ENCODE measurements at regions not wholly inside any gene's neighbourhood (a gene's known extent, or its start where the extent isn't known, plus 50 kb on each side); places are given as distances from the start of the nearest gene placed in this dataset.

DNA sequence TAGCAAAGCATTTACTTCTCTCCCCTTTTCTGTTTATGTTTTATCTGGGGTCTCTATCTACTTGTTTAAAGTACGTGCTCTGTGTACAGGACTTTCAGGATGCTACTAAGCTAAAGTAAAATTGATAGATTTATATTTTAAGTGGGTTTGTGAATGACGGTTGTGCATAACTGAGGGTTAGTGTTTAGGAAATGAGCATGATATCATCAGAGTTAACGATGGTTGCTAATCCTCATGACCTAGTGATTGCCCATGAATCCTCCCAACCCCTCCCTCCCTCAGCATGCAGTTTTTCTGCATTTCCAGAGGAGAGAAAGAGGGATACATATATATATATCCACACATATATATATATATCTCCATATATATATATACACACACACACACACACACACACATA is 957.2 kb downstream of the TUSC7 start:
- no peak for ATAC-seq
- Histone ChIP-seq H3K4me3 (no peak overlapping the region), H3K4me1 (peaks cover 0 to 2% (median 0%) of the 10 kb centered on the region in 3 donors), H3K27ac (no peak overlapping the region), H3K9me3 (no peaks in the 10 kb centered on the region), H3K27me3 (no peaks in the 10 kb centered on the region), H3K36me3 (no peaks in the 10 kb centered on the region)
- WGBS, 2 donors (ENCODE audit: low coverage in 1 of 2): 59 to 87% methylated on average over 3 of the region's 3 CpGs
- TF ChIP-seq, protein P1, sequence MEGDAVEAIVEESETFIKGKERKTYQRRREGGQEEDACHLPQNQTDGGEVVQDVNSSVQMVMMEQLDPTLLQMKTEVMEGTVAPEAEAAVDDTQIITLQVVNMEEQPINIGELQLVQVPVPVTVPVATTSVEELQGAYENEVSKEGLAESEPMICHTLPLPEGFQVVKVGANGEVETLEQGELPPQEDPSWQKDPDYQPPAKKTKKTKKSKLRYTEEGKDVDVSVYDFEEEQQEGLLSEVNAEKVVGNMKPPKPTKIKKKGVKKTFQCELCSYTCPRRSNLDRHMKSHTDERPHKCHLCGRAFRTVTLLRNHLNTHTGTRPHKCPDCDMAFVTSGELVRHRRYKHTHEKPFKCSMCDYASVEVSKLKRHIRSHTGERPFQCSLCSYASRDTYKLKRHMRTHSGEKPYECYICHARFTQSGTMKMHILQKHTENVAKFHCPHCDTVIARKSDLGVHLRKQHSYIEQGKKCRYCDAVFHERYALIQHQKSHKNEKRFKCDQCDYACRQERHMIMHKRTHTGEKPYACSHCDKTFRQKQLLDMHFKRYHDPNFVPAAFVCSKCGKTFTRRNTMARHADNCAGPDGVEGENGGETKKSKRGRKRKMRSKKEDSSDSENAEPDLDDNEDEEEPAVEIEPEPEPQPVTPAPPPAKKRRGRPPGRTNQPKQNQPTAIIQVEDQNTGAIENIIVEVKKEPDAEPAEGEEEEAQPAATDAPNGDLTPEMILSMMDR (IDR thresholded peaks at IDR 0.05): no peak
- TF ChIP-seq POLR2A (IDR thresholded peaks at IDR 0.05): no peak
- no peak for TF ChIP-seq POLR2AphosphoS5 (IDR thresholded peaks at IDR 0.05)
- TF ChIP-seq EP300 (IDR thresholded peaks at IDR 0.05): no peak

DNA sequence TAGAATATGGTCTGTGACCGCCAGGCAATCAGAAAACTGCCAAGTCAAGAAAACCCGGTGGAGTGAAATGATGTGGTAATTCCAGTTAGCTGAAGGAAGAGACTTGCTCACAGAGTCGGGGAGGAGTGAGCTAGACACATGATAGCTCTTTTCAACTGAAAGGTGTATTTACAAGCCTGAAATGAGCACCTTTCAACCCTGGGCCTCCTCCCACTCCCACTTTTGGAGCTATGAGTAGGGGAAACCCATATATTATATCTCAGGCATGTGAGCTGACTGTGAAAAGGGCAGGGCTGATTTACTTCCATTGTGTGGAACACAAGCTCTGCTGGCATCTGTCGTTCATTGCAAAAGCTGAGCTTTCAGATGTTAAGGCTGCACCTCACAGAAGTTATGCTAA is 960.2 kb downstream of the TUSC7 start:
- Histone ChIP-seq H3K27me3 (no peaks in the 10 kb centered on the region), H3K4me3 (no peak overlapping the region), H3K4me1 (peaks cover 0 to 8% (median 0%) of the 10 kb centered on the region in 3 donors), H3K27ac (no peak overlapping the region), H3K9me3 (no peaks in the 10 kb centered on the region), H3K36me3 (no peaks in the 10 kb centered on the region)
- ATAC-seq: no peak
- no peak for TF ChIP-seq POLR2AphosphoS5 (IDR thresholded peaks at IDR 0.05)
- TF ChIP-seq POLR2A (IDR thresholded peaks at IDR 0.05): no peak
- no peak for TF ChIP-seq EP300 (IDR thresholded peaks at IDR 0.05)
- TF ChIP-seq, protein P1 (IDR thresholded peaks at IDR 0.05): no peak
- WGBS, 2 donors (ENCODE audit: low coverage in 1 of 2): 76 to 90% methylated on average over 2 to 4 of the region's 4 CpGs

DNA sequence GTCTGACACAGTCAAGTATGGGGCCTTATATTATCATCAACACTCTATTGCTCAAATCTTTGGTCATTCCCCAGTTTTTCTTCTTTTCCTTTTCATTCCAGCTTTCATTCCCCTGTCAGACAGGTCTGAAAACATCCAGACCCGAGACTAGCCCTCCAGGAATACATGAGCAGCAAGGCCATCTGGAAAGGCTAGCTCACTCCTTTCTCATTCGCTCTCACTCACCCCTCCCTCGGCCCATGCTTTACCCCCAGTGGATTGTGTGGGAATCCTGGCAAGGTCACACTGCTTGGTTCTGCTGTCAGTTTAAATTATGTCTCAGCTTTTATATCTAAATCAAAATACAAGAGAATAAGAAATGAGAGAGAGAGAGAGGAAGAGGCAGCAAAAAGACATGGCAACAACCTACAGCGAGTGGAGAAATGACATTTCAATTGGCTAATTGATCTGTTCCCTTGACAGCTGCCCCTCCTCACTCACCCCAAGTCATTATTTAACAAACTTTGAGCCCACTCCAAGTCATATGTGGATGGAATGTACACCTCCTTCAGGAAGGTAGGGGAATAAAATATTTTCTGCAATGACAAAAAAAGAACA is 962.2 kb downstream of the TUSC7 start:
- peak; percentile 35 for ATAC-seq
- TF ChIP-seq, protein P1 (IDR thresholded peaks at IDR 0.05): no peak
- no peak for TF ChIP-seq POLR2A (IDR thresholded peaks at IDR 0.05)
- TF ChIP-seq POLR2AphosphoS5 (IDR thresholded peaks at IDR 0.05): peak; percentile 35
- no peak for TF ChIP-seq EP300 (IDR thresholded peaks at IDR 0.05)
- Histone ChIP-seq H3K4me1 (peaks cover 0 to 8% (median 0%) of the 10 kb centered on the region in 3 donors), H3K9me3 (no peaks in the 10 kb centered on the region), H3K27me3 (no peaks in the 10 kb centered on the region), H3K4me3 (no peak overlapping the region), H3K36me3 (no peaks in the 10 kb centered on the region), H3K27ac (no peak overlapping the region)
- 36 to 42% methylated on average over 2 to 4 of the region's 4 CpGs for WGBS, 2 donors (ENCODE audit: low coverage in 1 of 2)

DNA sequence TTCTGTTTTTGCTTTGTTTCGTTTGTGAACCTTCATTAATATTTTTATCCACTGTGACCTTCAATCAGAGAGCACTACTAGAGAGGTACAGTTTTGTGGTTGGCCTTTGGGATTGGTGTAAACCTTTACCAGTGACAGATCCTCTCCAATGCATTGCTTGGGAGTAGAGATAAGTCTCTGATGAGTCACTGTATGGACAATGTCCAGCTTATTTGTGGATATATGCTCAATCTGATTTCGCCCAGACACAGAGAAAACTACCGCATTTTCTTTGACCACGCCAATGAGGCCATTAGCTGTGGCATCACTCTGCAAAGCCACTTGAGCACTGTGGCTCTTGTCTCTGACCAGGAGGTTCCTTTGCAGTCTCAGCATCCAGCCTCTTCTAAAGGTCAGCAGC is 964.7 kb downstream of the TUSC7 start:
- WGBS, 2 donors (ENCODE audit: low coverage in 1 of 2): 81 to 96% methylated on average over 2 to 3 of the region's 4 CpGs
- no peaks in the 10 kb centered on the region for H3K27me3 ChIP-seq
- H3K4me1 ChIP-seq: peaks cover 0 to 8% (median 0%) of the 10 kb centered on the region in 3 donors
- H3K36me3 ChIP-seq: no peaks in the 10 kb centered on the region
- no peaks in the 10 kb centered on the region for H3K9me3 ChIP-seq
- no peak overlapping the region for H3K27ac ChIP-seq
- TF ChIP-seq, protein P1 (IDR thresholded peaks at IDR 0.05): no peak
- TF ChIP-seq EP300 (IDR thresholded peaks at IDR 0.05) (no peak), POLR2AphosphoS5 (IDR thresholded peaks at IDR 0.05) (no peak), POLR2A (IDR thresholded peaks at IDR 0.05) (no peak)
- H3K4me3 ChIP-seq: no peak overlapping the region
- no peak for ATAC-seq

DNA sequence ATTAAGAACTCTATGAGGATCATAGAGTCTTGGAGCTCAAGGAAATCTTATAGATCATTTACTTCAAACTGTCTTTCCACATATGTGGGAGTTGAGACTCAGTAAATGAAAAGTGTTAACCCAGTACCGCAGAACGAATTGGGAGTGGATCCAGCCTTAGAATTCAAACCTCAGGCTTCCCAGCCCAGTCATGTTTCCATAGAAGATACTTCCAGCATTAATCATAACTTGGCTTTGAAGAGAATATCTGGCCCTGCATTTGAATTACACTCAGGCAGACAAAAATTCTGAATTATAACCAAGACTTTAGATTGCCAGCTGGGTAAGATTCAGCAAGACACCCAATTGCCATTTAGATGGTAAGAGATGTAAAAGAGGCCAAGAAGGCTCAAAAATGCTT is 972.0 kb downstream of the TUSC7 start:
- no peaks in the 10 kb centered on the region for H3K36me3 ChIP-seq
- TF ChIP-seq, protein P1 (IDR thresholded peaks at IDR 0.05): no peak
- TF ChIP-seq POLR2A (IDR thresholded peaks at IDR 0.05): no peak
- TF ChIP-seq POLR2AphosphoS5 (IDR thresholded peaks at IDR 0.05): no peak
- no peak for TF ChIP-seq EP300 (IDR thresholded peaks at IDR 0.05)

More for the DNA sequence above, 972.0 kb downstream of the TUSC7 start:
- WGBS, 2 donors (ENCODE audit: low coverage in 1 of 2): 19 to 23% methylated on average over 2 of the region's 2 CpGs
- no peak overlapping the region for H3K27ac ChIP-seq
- ATAC-seq: no peak
- no peaks in the 10 kb centered on the region for H3K27me3 ChIP-seq
- no peaks in the 10 kb centered on the region for H3K4me1 ChIP-seq
- no peak overlapping the region for H3K4me3 ChIP-seq
- no peaks in the 10 kb centered on the region for H3K9me3 ChIP-seq
